A673 (cell line): ENCODE measurements at regions not wholly inside any gene's neighbourhood (a gene's known extent, or its start where the extent isn't known, plus 50 kb on each side); places are given as distances from the start of the nearest gene placed in this dataset.

Source experiments
- CTCF ChIP-seq: fragments of 300-800, 200-600 bp; sonication (generic); conservative IDR thresholded peaks from 2 replicates; pipeline ENCODE4 v1.5.1; 2017; ENCODE audit warnings: low read depth, mild to moderate bottlenecking, antibody characterized with exemption, low read length, moderate library complexity, mixed read lengths
- EZH2 ChIP-seq: fragments of 200-600 bp; sonication (generic); IDR thresholded peaks from 2 replicates; pipeline ENCODE4 v1.6.1; 2017; ENCODE audit warnings: borderline replicate concordance, low read depth, mild to moderate bottlenecking, mixed read lengths, antibody characterized with exemption, low read length; ENCODE audit not compliant: poor library complexity, severe bottlenecking

GRCh38 chr11:119991669-119992068 lies 146.2 kb downstream of the TRIM29 start:
- no peak for TF ChIP-seq CTCF
- TF ChIP-seq EZH2 = no peak
